Upper lobe of left lung (tissue), 4 donors: ENCODE measurements at regions not wholly inside any gene's neighbourhood (a gene's known extent, or its start where the extent isn't known, plus 50 kb on each side); places are given as distances from the start of the nearest gene placed in this dataset.

Experiments
- CTCF ChIP-seq, 6 experiments: fragments of 450-650 bp in 4 of 6; fragments of 200-600 bp in 2 of 6; sonication (generic) in 2 of 6; IDR thresholded peaks; one replicate each; pipeline ENCODE4 v1.5.1; 2016 to 2019; ENCODE audit warnings: antibody characterized with exemption in 6 of 6
- POLR2A ChIP-seq, 4 donors: fragments of 450-650 bp; IDR thresholded peaks; one replicate each; pipeline ENCODE4 v1.5.1; 2016 to 2017; ENCODE audit warnings: antibody characterized with exemption in 4 of 4, mild to moderate bottlenecking in 2 of 4

GRCh38 chr2:176445956-176446355, 176.7 kb downstream of the MTX2 start:
- no peak for TF ChIP-seq CTCF (IDR thresholded peaks at IDR 0.05)
- TF ChIP-seq POLR2A (IDR thresholded peaks at IDR 0.05), result no peak
